ENCODE measurements at regions not wholly inside any gene's neighbourhood (a gene's known extent, or its start where the extent isn't known, plus 50 kb on each side); places are given as distances from the start of the nearest gene placed in this dataset.

- TF ChIP-seq CTCF (IDR thresholded peaks at IDR 0.05; ENCODE audit: extremely low read depth in 1 of 2, insufficient read depth in 1 of 2, low read depth in 1 of 2, low read length in 2 of 2), result no peak
- TF ChIP-seq EZH2 (IDR thresholded peaks at IDR 0.05; ENCODE audit: borderline replicate concordance, low read depth, low read length, severe bottlenecking), result no peak
- TF ChIP-seq POLR2AphosphoS5 (IDR thresholded peaks at IDR 0.05; ENCODE audit: insufficient read depth, low read depth, low read length), result no peak
- no peak for TF ChIP-seq POLR2A (IDR thresholded peaks at IDR 0.05; ENCODE audit: low read depth, low read length)
- TF ChIP-seq MAX (IDR thresholded peaks at IDR 0.05; ENCODE audit: insufficient read depth, insufficient read length), result no peak
- no peak for TF ChIP-seq MYC (IDR thresholded peaks at IDR 0.05; ENCODE audit: low read depth, low read length)
Measured at GRCh38 chr10:117656385-117657367, 114.1 kb downstream of the EMX2 start.

All from endothelial cell of umbilical vein (primary cell).